H9 (cell line): ENCODE measurements at regions not wholly inside any gene's neighbourhood (a gene's known extent, or its start where the extent isn't known, plus 50 kb on each side); places are given as distances from the start of the nearest gene placed in this dataset.

Source experiments
- DNase-seq: peaks from one replicate; pipeline ENCODE4 v3.0.0-alpha.2; 2017
- H2AFZ ChIP-seq: one replicate; pipeline ENCODE4 v1.6.1; 2013; ENCODE audit warnings: mild to moderate bottlenecking, low read length, control low read depth, moderate library complexity
- H2AK5ac ChIP-seq: 2 replicates; pipeline ENCODE4 v1.6.1; 2013; ENCODE audit warnings: low read length, control low read depth, mixed read lengths; ENCODE audit not compliant: insufficient read length
- H2BK120ac ChIP-seq: one replicate; pipeline ENCODE4 v1.6.1; 2013; ENCODE audit warnings: low read depth, mild to moderate bottlenecking, low read length, control low read depth, inconsistent platforms; ENCODE audit not compliant: poor library complexity, severe bottlenecking
- H2BK12ac ChIP-seq: 2 replicates; pipeline ENCODE4 v1.6.1; 2013; ENCODE audit warnings: low read length, control low read depth, mixed read lengths, low read depth; ENCODE audit not compliant: insufficient read length
- H2BK15ac ChIP-seq: 2 replicates; pipeline ENCODE4 v1.6.1; 2013; ENCODE audit warnings: low read depth, low read length, control low read depth
- H2BK20ac ChIP-seq: one replicate; pipeline ENCODE4 v1.6.1; 2013; ENCODE audit warnings: low read depth, mild to moderate bottlenecking, low read length, control low read depth, inconsistent platforms; ENCODE audit not compliant: poor library complexity, severe bottlenecking
- H2BK5ac ChIP-seq: 2 replicates; pipeline ENCODE4 v1.6.1; 2013; ENCODE audit warnings: low read length, control low read depth, mixed read lengths; ENCODE audit not compliant: insufficient read length
- H3K14ac ChIP-seq: 2 replicates; pipeline ENCODE4 v1.6.1; 2013; ENCODE audit warnings: low read length, control low read depth; ENCODE audit not compliant: insufficient read depth
- H3K18ac ChIP-seq: 2 replicates; pipeline ENCODE4 v1.6.1; 2013; ENCODE audit warnings: low read depth, mild to moderate bottlenecking, mixed read lengths, low read length, control low read depth; ENCODE audit not compliant: insufficient read length
- H3K23ac ChIP-seq: 2 replicates; pipeline ENCODE4 v1.6.1; 2013; ENCODE audit warnings: low read length, control low read depth, mixed read lengths, low read depth; ENCODE audit not compliant: insufficient read length
- H3K23me2 ChIP-seq: 2 replicates; pipeline ENCODE4 v1.6.1; 2013; ENCODE audit warnings: low read depth, mild to moderate bottlenecking, mixed read lengths, low read length, control low read depth; ENCODE audit not compliant: insufficient read length, poor library complexity, severe bottlenecking
- H3K27ac ChIP-seq: 2 replicates; pipeline ENCODE4 v1.5.1; 2013; ENCODE audit warnings: low read length, control low read depth, mixed read lengths, low read depth; ENCODE audit not compliant: insufficient read length
- H3K27me3 ChIP-seq: 2 replicates; pipeline ENCODE4 v1.6.1; 2013; ENCODE audit warnings: low read length, control low read depth, inconsistent platforms; ENCODE audit not compliant: insufficient read depth
- H3K4ac ChIP-seq: 2 replicates; pipeline ENCODE4 v1.6.1; 2013; ENCODE audit warnings: low read depth, mild to moderate bottlenecking, control low read depth, inconsistent platforms, low read length, moderate library complexity
- H3K4me1 ChIP-seq: 2 replicates; pipeline ENCODE4 v1.6.1; 2013; ENCODE audit warnings: low read length, control low read depth, inconsistent platforms; ENCODE audit not compliant: insufficient read depth
- H3K4me2 ChIP-seq: 2 replicates; pipeline ENCODE4 v1.6.1; 2013; ENCODE audit warnings: low read length, control low read depth, mixed read lengths; ENCODE audit not compliant: insufficient read length, insufficient read depth
- H3K56ac ChIP-seq: 2 replicates; pipeline ENCODE4 v1.6.1; 2013; ENCODE audit warnings: low read depth, mild to moderate bottlenecking, mixed read lengths, low read length, control low read depth; ENCODE audit not compliant: insufficient read length
- H3K79me1 ChIP-seq: 2 replicates; pipeline ENCODE4 v1.6.1; 2013; ENCODE audit warnings: low read depth, mild to moderate bottlenecking, moderate library complexity, low read length, control low read depth, inconsistent platforms; ENCODE audit not compliant: insufficient read depth, poor library complexity, severe bottlenecking
- H3K79me2 ChIP-seq: 2 replicates; pipeline ENCODE4 v1.6.1; 2013; ENCODE audit warnings: low read length, control low read depth, inconsistent platforms; ENCODE audit not compliant: insufficient read depth
- H3K9ac ChIP-seq: 2 replicates; pipeline ENCODE4 v1.6.1; 2013; ENCODE audit warnings: low read length, control low read depth, mixed read lengths; ENCODE audit not compliant: insufficient read length; ENCODE audit errors: extremely low read depth
- H3K9me3 ChIP-seq: one replicate; pipeline ENCODE4 v1.6.1; 2013; ENCODE audit warnings: low read depth, low read length, inconsistent platforms; ENCODE audit not compliant: control insufficient read depth
- H3T11ph ChIP-seq: one replicate; pipeline ENCODE4 v1.6.1; 2013; ENCODE audit warnings: mild to moderate bottlenecking, low read length, control low read depth, inconsistent platforms
- H4K20me1 ChIP-seq: one replicate; pipeline ENCODE4 v1.6.1; 2013; ENCODE audit not compliant: control insufficient read depth, insufficient read length, insufficient read depth
- H4K5ac ChIP-seq: 2 replicates; pipeline ENCODE4 v1.6.1; 2013; ENCODE audit warnings: low read depth, mild to moderate bottlenecking, mixed read lengths, low read length, control low read depth; ENCODE audit not compliant: insufficient read length
- H4K8ac ChIP-seq: replicated peaks from 2 replicates; pipeline ENCODE4 v1.6.1; 2013; ENCODE audit warnings: low read length, control low read depth, mixed read lengths, low read depth; ENCODE audit not compliant: insufficient read length
- H4K91ac ChIP-seq: 2 replicates; pipeline ENCODE4 v1.6.1; 2013; ENCODE audit warnings: low read depth, mild to moderate bottlenecking, moderate library complexity, mixed read lengths, low read length, control low read depth; ENCODE audit not compliant: insufficient read length
- H3K27ac Mint-ChIP-seq, 3 experiments: 2 replicates in 2 of 3; 3 replicates in 1 of 3; pipeline ENCODE4 v1.8.0; 2020 to 2021; ENCODE audit warnings: mixed read lengths in 3 of 3, mild to moderate bottlenecking in 1 of 3, moderate library complexity in 1 of 3
- H3K27me3 Mint-ChIP-seq: 2 replicates; pipeline ENCODE4 v1.8.0; 2021; ENCODE audit warnings: low read depth, mild to moderate bottlenecking, moderate library complexity, mixed read lengths
- H3K36me3 Mint-ChIP-seq, 3 experiments: 2 replicates in 2 of 3; 3 replicates in 1 of 3; pipeline ENCODE4 v1.8.0; 2020 to 2021; ENCODE audit warnings: low read depth in 3 of 3, mixed read lengths in 3 of 3; ENCODE audit not compliant: insufficient read depth in 1 of 3
- H3K4me1 Mint-ChIP-seq, 2 experiments: 2 replicates each; pipeline ENCODE4 v1.8.0; 2020; ENCODE audit warnings: mixed read lengths in 2 of 2
- H3K4me3 Mint-ChIP-seq, 2 experiments: 2 replicates in 1 of 2; 3 replicates in 1 of 2; pipeline ENCODE4 v1.8.0; 2020 to 2021; ENCODE audit warnings: mild to moderate bottlenecking in 2 of 2, mixed read lengths in 2 of 2, moderate library complexity in 1 of 2
- H3K9me3 Mint-ChIP-seq, 2 experiments: 2 replicates in 1 of 2; 3 replicates in 1 of 2; pipeline ENCODE4 v1.8.0; 2020; ENCODE audit warnings: mild to moderate bottlenecking in 2 of 2, mixed read lengths in 2 of 2, moderate library complexity in 1 of 2
- CTCF ChIP-seq: fragments of 200-600 bp; sonication (generic); conservative IDR thresholded peaks from 3 replicates; pipeline ENCODE4 v1.8.0; 2021; ENCODE audit warnings: antibody characterized with exemption, mild to moderate bottlenecking
- WGBS: extraction: QIAGEN DNeasy Blood & Tissue Kit; methylation state at CpG from one replicate; pipeline ENCODE4 v1.1.7; 2013; ENCODE audit warnings: missing lambda C conversion rate, low lambda C conversion rate, mixed read lengths; ENCODE audit not compliant: insufficient read length; ENCODE audit errors: extremely low coverage; 5-methylcytosine and 5-hydroxymethylcytosine counted together

GRCh38 chr7:70925411-70926115 lies 206.4 kb upstream of the GALNT17 start:
- Histone ChIP-seq H3K79me2 (no peaks in the 10 kb centered on the region), H2BK15ac (no peak overlapping the region), H2AK5ac (no peak overlapping the region), H3K9me3 (no peaks in the 10 kb centered on the region), H4K20me1 (no peaks in the 10 kb centered on the region), H4K91ac (no peak overlapping the region), H3K27me3 (no peaks in the 10 kb centered on the region), H3K9ac (no peak overlapping the region), H4K5ac (no peak overlapping the region), H3K79me1 (no peaks in the 10 kb centered on the region), H2BK12ac (no peak overlapping the region), H3K4me2 (no peak overlapping the region), H3K56ac (no peak overlapping the region), H2BK5ac (no peak overlapping the region), H3K18ac (no peak overlapping the region), H3K4ac (no peak overlapping the region), H2BK120ac (no peak overlapping the region), H3K14ac (no peak overlapping the region), H2AFZ (no peak overlapping the region), H3T11ph (no peak overlapping the region), H3K27ac (no peak overlapping the region), H2BK20ac (no peak overlapping the region), H3K4me1 (no peaks in the 10 kb centered on the region; the same call in 1 of the 2 replicates), H3K23me2 (no peaks in the 10 kb centered on the region), H4K8ac (no peak overlapping the region), H3K23ac (no peak overlapping the region)
- peaks cover 2% of the 10 kb centered on the region for H3K27me3 Mint-ChIP-seq
- peak; percentile 70 for DNase-seq
- TF ChIP-seq CTCF = no peak
- peaks cover 0 to 4% (median 2%) of the 10 kb centered on the region in 3 experiments; a peak in 2 of 7 replicates for H3K36me3 Mint-ChIP-seq
- WGBS = no CpG with 5 or more reads among the region's 5 CpGs
- peaks cover 17 to 25% of the 10 kb centered on the region in 2 experiments for H3K4me1 Mint-ChIP-seq
- no peak overlapping the region for H3K4me3 Mint-ChIP-seq
- H3K27ac Mint-ChIP-seq = peak overlapping the region in 2 of 3 experiments; percentile 58 to 91; a peak in 2 of 7 replicates
- peaks cover 0 to 6% of the 10 kb centered on the region in 2 experiments; a peak in 1 of 5 replicates for H3K9me3 Mint-ChIP-seq
